ENCODE measurements at regions not wholly inside any gene's neighbourhood (a gene's known extent, or its start where the extent isn't known, plus 50 kb on each side); places are given as distances from the start of the nearest gene placed in this dataset.

- TF ChIP-seq CTCF (IDR thresholded peaks at IDR 0.05) (no peak), EP300 (IDR thresholded peaks at IDR 0.05) (no peak), POLR2A (IDR thresholded peaks at IDR 0.05) (no peak), POLR2AphosphoS5 (IDR thresholded peaks at IDR 0.05) (no peak)
Measured at GRCh38 chr6:56727097-56727850, 84.6 kb upstream of the DST start.
